Keratinocyte (primary cell): ENCODE measurements at regions not wholly inside any gene's neighbourhood (a gene's known extent, or its start where the extent isn't known, plus 50 kb on each side); places are given as distances from the start of the nearest gene placed in this dataset.

ENCODE experiments used
- EZH2 ChIP-seq: IDR thresholded peaks from one replicate; pipeline ENCODE4 v1.6.1; 2012; ENCODE audit warnings: inconsistent platforms, mild to moderate bottlenecking, low read length, moderate library complexity
- TF ChIP-seq, protein P1 (sequence below), 3 experiments: IDR thresholded peaks in 1 of 3; conservative IDR thresholded peaks in 1 of 3; optimal IDR thresholded peaks in 1 of 3; 2 replicates in 2 of 3; 3 replicates in 1 of 3; pipeline versions ENCODE3 to v1.5.1; 2011; ENCODE audit warnings: low read length in 3 of 3, mild to moderate bottlenecking in 3 of 3, moderate library complexity in 2 of 3, control low read depth in 1 of 3, inconsistent platforms in 1 of 3; ENCODE audit not compliant: insufficient read depth in 2 of 3; ENCODE audit errors: extremely low read depth in 1 of 3

DNA sequence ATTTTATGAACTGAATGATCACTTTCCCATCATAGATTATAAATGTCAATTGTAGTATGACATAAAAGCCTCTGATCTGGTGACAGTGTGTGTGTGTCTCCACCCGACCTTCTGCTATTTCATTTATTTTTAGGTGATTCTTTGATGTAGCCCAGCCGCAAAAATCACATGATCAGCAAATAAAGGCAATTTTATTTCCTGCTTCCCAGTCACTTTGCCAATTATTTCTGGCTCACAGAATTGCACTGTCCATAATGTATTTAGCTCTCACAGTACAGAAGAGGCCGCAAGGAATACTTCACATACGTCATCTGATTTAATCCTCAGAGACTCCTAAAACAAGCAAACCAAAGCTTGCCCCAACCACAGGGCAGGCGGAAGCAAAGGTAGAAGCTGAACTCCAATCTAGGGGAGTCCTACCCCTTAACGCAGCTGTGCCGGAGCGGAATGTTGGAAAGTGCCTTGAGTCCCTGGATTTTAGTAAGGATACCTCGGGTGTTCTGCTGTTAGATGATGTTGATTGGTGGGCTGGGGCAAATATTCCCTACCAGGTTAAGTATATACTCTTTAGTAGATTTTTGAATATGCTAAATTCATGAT, 384.0 kb upstream of the IRX4 start:
- TF ChIP-seq, protein P1, sequence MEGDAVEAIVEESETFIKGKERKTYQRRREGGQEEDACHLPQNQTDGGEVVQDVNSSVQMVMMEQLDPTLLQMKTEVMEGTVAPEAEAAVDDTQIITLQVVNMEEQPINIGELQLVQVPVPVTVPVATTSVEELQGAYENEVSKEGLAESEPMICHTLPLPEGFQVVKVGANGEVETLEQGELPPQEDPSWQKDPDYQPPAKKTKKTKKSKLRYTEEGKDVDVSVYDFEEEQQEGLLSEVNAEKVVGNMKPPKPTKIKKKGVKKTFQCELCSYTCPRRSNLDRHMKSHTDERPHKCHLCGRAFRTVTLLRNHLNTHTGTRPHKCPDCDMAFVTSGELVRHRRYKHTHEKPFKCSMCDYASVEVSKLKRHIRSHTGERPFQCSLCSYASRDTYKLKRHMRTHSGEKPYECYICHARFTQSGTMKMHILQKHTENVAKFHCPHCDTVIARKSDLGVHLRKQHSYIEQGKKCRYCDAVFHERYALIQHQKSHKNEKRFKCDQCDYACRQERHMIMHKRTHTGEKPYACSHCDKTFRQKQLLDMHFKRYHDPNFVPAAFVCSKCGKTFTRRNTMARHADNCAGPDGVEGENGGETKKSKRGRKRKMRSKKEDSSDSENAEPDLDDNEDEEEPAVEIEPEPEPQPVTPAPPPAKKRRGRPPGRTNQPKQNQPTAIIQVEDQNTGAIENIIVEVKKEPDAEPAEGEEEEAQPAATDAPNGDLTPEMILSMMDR (optimal IDR thresholded peaks at IDR 0.05 in 1 of 3, IDR thresholded peaks at IDR 0.05 in 1 of 3, conservative IDR thresholded peaks at IDR 0.05 in 1 of 3; ENCODE audit: extremely low read depth in 1 of 3, insufficient read depth in 2 of 3, low read length in 3 of 3) = no peak
- no peak for TF ChIP-seq EZH2
